PC-9 (cell line): ENCODE measurements at regions not wholly inside any gene's neighbourhood (a gene's known extent, or its start where the extent isn't known, plus 50 kb on each side); places are given as distances from the start of the nearest gene placed in this dataset.

Experiments
- CTCF ChIP-seq: fragments of 200-600 bp; sonication (generic); conservative IDR thresholded peaks from 2 replicates; pipeline ENCODE4 v1.6.1; 2017; ENCODE audit warnings: mixed run types, antibody characterized with exemption, mild to moderate bottlenecking, moderate library complexity
- EZH2 ChIP-seq: fragments of 200-600 bp; sonication (generic); IDR thresholded peaks from 2 replicates; pipeline ENCODE4 v1.8.0; 2017; ENCODE audit warnings: antibody characterized with exemption, low read depth

- TF ChIP-seq CTCF, result no peak
- TF ChIP-seq EZH2, result no peak
Observed at GRCh38 chr6:95423331-95423730, 154.0 kb upstream of the MANEA start.
